Ammon's horn (tissue), 1 donor: ENCODE measurements at regions not wholly inside any gene's neighbourhood (a gene's known extent, or its start where the extent isn't known, plus 50 kb on each side); places are given as distances from the start of the nearest gene placed in this dataset.

Experiments
- DNase-seq: peaks from one replicate; pipeline ENCODE4 v3.0.0-alpha.2; 2016; ENCODE audit warnings: low spot score

DNA sequence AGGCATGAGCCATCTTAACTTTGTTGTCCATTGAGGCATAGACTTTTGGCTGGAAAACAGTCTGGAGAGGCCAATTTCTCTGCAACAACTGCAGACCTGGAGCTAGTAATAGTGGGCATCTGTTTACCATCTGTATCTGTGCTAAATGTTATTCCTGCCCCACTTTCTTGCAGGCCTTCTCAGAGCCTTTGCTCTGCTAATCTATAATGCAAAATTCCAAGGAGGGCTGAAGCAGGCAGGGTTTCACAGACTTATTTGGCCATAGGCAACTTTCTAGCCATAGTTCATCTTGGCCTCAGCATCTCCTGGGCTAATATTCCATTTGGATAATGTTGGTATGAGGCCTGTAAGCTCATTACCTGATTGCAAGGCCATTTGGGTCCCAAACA, 124.5 kb upstream of the CSF3R start:
- DNase-seq, result no peak

DNA sequence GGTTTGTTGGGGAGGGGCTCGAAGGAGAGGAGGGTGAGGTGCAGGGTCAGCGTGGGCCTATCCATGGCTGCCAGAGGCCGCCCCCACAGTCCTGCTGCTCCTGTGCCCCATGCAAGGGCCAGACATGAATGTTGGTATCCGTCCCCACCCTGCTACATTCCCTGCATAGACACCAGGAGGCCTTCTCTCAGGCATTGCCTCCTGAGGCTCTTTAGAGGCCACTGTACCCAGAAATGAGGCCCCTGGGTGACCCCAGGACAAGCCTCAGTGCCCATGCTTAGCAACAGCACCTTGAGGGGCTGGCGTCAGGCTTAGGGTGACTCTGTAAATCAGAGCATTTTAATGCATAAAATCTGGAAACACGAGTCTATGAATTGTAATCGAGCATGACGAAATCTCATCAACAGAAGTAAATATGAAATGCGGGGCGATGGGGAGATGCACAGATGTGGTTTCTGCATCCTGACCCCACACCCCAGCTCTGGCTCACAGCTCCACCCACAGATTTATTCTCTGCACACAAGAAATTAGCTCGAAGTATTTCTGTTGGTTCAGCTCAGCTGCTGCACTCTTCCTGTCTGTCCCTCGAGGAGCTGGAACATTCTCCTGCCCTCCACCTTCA, 124.0 kb upstream of the CSF3R start:
- no peak for DNase-seq

DNA sequence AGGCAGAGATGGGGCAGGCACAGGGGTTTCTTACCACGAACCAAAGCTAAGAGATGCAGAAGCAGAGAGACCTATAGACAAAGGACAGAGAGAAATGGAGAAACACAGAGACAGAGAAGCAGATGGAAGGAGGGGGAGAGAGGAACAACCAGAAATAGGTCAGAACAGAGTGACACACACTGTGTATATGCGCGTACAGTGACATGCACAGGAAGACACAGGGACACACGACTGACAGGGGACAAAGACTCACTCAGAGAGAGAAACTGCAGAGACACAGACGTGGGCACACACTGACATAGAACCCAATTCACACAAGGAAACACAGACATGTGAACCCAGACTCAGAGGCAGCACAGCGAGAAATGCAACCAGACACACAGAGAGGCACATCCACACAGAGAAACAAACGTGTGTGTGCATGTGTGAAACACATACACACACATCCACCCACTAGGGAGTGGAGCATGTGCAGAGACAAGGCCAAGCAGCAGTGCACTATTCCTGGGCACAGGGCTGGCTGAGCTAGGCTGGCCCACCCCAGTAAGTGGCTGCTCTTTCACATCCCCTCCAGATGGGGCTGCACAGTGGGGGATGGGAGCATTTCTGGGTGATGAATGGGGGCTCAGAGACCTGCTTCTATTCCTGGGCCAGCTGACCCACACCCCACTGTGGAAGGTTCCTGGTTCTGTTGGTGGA, 123.4 kb upstream of the CSF3R start:
- DNase-seq, result peak; percentile 61

GRCh38 chr1:36603461-36603860, 120.7 kb upstream of the CSF3R start:
- DNase-seq, result no peak

- no peak for DNase-seq
Observed at GRCh38 chr1:36602184-36602583, 119.5 kb upstream of the CSF3R start.

DNA sequence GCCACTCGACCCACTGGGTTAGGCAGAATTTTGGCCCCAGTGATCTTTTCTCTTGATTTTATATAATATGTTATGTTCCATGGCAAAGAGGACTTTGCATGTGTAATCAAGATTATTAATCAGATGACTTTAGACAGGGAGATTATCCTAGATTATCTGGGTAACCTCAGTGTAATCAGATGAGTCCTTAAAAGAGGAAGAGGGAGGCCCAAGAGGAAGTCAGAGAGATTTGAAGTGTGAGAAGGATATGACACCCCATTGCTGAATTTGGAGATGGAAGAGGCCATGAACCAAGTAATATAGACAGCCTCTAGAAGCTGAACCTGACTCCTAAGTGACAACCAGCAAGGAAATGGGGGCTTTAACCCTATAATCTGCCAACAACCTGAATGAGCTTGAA, 117.1 kb upstream of the CSF3R start:
- DNase-seq, result no peak

- no peak for DNase-seq
Observed at GRCh38 chr1:36597514-36597913, 114.8 kb upstream of the CSF3R start.

DNA sequence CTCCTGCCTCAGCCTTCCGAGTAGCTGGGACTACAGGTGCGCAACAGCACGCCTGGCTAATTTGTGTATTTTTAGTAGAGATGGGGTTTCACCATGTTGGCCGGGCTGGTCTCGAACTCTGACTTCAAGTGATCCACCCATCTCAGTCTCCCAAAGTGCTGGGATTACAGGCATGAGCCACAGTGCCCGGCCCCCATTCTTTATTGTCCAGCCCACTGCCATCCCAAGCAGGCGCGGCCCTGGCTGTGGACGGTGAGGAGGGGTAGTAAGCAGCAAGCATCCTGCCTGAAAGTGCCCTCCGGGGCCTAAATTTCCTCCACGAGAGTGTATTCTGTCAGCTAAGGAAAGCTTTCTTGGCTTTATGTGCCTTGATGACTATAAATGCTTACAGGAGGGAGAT, 113.2 kb upstream of the CSF3R start:
- DNase-seq, result no peak

- DNase-seq, result no peak
Observed at GRCh38 chr1:36595349-36595748, 112.6 kb upstream of the CSF3R start.

DNA sequence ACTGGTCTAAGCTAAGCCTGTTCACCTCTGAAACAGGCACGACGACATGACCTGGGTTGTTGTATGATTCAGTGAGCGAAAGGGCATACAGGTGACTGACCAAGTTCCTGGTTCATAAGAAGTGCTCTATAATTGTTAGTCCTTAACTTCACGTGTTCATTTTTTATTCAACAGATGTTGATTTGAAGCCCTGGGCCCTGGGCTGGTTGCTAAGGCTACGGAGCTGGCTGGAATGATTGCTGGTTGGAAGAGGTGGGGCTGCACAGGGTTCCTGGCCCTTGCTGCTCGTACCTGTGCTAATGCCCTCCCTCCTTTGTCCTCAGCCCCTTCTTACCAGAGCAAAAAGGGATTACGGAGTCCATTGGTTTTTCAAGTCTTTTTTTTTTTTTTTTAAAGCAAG, 111.3 kb upstream of the CSF3R start:
- DNase-seq, result no peak

GRCh38 chr1:36591278-36591677, 108.6 kb upstream of the CSF3R start:
- DNase-seq, result no peak

DNA sequence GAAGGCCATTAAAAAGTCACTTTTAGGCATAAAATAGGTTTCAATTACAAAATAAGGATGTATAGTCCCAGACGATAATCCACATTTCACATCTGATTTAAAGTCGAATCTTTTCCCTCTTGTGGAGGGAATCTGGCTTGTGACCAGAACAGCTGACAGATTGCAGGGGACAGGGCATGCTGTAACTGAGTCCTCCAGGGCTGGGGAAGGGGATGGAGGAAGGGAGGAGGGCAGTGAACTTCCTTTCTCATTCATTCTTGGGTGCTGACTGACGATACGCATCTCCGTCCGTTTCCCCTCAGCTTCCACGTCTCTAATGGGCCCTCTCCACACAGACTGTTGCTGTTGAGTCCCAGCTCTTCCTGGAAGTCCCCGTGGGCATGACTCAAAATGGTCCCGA, 108.1 kb upstream of the CSF3R start:
- DNase-seq, result no peak

GRCh38 chr1:36590264-36590663, 107.6 kb upstream of the CSF3R start:
- no peak for DNase-seq

DNA sequence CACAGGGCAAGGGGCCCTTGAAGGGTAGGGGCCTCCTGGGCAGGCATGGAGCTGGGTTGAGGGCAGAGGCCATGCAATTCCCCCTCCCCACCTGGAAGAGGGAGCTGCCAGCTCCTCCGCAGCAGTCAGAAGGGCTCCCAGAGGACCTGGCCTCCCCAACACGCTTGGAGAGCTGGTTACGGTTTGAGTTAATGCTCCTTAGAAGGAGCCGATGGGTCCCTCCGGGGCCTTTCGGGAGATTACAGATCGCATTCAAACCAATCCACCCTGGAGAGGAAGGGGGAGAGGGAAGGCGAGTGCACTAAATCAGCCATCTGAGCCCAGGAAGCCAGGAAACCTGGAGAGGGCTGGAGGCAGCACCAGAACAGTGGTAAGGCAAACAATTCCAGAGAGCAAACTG, 106.3 kb upstream of the CSF3R start:
- no peak for DNase-seq

DNA sequence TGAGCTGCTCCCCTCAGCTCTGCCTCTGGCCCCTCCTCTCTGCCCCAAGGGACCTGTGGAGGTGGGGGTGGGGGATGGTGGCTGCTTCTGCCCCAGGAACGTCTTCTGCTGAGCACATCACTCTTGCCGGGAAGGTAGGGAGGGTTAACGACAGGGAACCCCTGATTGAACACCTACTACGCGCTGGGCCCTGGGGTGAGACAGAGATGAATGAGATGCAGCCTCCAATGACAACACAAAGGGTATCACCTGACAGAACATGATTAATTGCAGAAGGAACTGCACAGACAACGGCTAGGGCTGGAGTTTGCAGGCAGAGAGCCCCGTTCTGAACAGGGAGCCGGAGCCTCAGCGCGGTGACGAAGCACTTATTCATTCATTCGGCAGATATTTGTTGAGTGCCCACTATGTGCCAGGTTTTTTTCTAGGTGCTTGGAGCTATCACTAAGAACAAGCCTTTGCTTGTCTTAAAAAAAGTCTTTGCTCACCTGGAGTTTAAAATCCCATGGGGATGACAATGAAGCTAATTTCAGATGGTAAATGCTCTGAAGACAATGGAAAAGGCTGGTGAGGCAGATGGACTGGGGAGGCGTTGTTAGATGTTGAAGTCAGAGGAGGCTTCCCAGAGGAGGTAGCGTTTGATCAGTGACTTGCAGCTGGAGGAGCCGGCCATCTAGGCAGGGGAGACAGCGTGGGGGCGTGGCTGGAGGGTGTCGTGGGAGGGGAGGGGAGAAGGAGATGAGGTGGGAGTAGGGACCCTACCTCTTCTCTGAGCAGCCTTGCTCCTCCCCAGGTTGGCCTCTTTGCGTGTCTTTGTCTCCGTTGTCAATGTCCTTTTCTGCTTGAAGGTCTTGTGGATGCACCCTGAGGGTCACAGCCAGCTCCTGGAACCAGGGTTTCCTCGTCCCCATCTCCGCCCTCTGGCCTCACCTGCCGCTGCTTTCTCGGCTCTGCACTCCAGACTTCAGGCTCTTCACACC, 103.1 kb upstream of the CSF3R start:
- DNase-seq, result no peak

DNA sequence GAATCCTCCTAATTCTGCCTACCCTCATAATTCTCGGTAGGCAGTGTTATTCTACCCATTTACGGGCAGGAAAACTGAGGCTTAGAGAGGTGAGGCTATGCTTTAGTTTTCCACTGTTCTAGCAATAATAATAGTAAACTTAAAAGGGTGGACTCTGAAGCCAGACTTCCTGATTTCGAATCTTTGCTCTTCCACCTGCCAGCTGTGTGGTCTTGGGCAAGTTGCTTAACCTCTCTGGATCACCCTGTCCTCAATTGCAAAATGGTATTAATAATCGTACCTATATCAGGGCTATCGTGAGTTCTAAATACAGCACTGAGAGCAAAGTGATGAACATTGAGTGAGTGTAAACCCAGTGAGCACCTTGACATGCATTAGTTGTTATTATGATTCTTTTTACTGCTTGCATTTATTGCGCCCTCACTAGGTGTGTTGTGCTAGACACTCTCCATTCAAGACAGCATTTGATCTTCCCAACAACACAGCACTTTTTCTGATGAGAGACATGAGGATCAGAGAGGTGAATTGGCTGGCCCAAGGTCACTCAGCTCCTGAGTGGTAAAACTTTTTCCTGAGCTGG, 102.3 kb upstream of the CSF3R start:
- DNase-seq, result no peak

DNA sequence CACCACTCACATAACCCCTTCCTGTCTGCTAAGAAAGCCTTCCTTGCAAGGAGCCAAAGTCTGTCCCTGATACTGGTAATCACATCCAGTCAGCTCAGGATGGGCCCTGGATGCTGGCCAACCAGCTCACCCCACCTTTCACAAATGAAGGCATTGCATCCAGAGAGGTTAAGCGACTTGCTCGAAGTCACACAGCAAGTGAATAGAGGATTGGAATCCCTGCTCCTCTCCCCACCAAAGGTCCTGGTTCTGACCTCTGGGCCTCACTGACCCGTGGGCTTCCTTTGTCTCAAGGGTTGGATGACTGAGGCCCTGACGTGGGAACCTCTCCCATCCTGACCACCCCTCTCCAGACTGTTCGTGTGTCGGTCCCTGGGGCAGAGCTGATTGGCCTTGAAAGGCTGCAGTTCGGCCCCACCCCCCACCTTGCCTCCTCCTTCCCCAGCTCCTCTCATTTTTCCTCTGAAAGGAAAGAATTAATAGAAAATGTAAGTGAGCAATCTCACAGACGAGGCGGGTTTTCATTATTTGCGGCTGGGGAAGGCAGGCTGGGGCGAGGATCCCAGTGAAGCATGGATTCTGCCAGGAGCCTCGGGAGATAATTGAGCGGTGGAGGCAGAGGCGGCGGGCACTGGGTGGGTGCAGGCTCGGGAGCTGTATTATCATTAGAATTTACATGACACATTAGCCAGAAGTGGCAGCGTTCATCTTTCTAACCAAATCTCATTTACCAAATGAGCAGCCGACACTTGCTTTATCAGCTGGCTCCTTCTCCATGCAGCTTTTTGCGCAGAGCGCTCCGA, 101.5 kb upstream of the CSF3R start:
- no peak for DNase-seq

DNA sequence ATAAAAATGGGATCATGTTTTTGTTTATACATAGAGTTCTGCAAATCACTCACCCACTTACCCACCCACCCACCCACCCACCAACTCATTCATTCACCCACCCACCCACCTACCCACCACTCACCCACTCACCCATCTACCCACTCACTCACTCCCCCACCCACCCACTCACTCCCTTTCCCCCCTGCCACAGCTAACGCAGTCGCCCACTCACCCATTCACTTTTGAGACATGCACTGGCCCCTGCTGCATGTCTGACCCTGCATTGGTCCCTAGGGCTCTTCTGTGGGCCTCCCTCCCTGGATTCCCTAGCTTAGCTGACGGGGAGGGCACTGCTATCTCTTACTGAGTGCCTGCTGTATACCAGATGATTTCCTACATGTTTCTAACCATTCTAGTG, 100.4 kb upstream of the CSF3R start:
- DNase-seq, result no peak

DNA sequence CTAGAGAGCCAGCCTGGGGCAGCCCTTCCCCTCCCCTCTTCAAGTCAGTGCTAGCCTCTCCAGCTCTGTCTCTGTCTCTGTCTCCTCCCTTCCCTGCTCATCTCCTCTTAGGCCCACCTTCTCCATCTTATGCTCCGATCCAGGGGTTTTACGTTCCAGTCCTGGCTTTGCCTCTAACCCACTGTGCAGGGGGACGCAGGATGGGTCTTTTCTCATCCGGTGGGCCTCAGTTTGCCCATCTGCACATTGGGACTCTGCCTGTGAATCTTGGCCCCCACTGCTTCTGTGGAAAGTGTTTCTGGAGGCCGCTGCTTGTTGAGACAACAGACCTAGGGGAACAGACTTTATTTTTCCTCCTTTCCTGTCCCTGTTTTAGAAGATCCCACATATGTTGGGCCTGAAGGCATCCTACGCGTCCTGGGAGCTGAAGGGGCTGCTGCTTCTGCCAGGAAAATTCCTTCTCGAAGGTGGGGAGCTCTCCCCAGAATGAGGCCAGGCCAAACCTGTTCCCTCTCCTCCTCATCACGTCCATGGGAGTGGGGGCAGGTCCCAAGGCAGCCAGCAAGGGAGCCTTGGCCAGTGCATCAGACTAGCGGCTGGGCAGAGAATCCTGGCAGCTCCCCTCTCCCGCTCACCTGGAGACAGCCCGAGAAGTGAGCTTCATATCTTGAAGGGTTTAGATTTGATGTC, 99.5 kb upstream of the CSF3R start:
- no peak for DNase-seq

- no peak for DNase-seq
Observed at GRCh38 chr1:36580524-36580923, 97.8 kb upstream of the CSF3R start.

- no peak for DNase-seq
Observed at GRCh38 chr1:36579039-36579438, 96.3 kb upstream of the CSF3R start.
